GM21367 (cell line): ENCODE measurements at regions not wholly inside any gene's neighbourhood (a gene's known extent, or its start where the extent isn't known, plus 50 kb on each side); places are given as distances from the start of the nearest gene placed in this dataset.
"Not testable (repeated sequence)": the region's sequence is repeated elsewhere in the genome, so short reads cannot be mapped to it uniquely, and the experiment has no call there.

Source experiments
- ATAC-seq: cut with Tn5 transposase; IDR thresholded peaks from one replicate; pipeline ENCODE4 v1.9.1; 2021; ENCODE audit not compliant: unreplicated experiment

DNA sequence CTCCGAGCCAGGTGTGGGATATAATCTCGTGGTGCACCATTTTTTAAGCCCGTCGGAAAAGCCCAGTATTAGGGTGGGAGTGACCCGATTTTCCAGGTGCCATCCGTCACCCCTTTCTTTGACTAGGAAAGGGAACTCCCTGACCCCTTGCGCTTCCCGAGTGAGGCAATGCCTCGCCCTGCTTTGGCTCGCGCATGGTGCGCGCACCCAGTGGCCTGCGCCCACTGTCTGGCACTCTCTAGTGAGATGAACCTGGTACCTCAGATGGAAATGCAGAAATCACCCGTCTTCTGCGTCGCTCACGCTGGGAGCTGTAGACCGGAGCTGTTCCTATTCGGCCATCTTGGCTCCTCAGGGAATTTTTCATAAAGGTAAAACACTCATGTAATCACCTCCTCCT, 63.9 kb downstream of the RWDD3 start:
- not testable (repeated sequence) for ATAC-seq

DNA sequence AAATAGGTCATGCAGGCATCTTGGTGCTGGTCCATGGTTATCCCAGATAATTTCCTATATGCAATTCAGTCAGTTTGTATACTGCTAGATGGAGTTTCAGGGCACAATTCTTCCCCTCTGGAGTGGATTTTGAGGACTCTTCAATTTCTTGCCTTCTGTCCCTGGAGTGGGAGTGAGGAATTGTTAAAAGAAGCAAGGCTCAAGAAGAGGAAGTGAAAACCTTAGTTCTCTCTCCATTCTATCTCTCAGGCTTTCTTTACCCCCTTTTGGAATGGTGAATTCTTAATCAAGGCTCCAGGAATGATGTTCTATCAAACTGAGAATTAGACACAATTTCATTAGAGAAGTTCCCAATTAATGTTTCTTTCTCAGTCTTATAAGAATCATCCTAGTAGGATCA, 67.1 kb downstream of the RWDD3 start:
- no peak for ATAC-seq

DNA sequence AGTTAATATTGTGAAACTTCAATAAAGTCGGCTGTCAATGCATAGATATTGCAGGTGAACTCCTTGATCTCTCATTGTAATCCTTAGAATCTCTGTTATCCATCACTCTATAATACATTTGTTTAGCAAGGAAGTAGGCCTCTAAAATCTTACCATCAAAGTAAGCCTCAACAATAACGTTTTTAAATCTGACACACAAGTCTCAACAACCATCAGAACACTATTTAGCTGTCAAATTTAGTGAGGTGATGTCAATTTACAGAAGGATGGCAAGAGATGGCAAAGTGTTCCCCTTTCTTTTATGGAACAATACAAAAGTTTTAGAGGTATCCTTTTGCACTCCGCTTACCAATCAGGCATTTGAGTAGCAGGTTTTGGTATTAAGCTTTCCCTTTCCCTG, 67.6 kb downstream of the RWDD3 start:
- ATAC-seq, result no peak

DNA sequence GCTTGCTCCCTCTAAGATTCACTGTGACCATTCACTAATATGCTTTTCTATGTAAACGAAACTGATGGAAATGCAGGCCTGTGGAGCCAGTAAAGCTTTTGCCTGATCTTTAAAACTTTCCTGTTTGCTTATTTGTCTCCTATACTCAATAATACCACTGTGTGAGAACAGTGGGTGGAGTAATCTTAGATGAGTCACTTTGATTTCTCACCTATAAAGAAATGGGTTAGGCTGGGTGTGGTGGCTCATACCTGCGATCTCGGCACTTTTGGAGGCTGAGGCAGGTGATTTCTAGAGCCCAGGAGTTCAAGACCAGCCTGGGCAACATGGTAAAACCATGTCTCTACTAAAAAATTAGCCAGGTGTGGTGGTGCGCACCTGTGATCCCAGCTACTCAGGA, 70.8 kb downstream of the RWDD3 start:
- ATAC-seq, result no peak

DNA sequence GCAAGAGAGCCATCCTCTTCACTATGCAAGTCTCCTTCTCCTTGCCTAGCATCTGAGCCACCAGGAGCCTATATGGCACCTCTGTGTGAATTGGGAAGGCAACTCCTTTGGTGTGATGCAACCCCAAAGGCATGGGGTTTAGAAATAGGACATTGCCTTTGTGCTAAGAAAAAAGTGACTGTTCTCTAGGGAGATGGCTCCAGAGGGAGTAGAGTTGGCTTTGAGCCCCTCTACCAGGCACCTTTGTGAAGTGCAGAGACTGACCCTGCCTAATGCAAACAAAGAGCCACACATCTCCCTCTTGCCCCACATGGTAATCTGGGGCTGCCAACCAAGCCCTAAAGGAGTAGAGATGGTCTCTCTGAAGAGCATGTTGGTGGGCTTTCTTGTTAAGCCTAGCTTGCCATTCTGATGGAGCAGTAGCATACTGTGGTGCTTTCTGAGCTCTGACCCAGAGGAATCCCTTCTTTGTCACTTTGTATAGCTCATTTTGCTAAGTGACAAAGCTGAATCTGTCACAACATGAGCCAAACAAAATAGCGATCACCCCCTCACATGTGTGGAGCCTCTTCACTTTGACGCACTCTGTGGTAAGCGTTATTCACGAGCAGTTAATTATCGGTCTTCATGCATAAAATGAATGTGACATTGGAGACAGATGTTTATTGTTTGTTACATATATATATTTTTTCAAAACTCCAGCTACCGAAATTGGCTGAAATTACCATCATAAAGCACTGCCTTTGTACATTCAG, 74.4 kb downstream of the RWDD3 start:
- no peak for ATAC-seq

DNA sequence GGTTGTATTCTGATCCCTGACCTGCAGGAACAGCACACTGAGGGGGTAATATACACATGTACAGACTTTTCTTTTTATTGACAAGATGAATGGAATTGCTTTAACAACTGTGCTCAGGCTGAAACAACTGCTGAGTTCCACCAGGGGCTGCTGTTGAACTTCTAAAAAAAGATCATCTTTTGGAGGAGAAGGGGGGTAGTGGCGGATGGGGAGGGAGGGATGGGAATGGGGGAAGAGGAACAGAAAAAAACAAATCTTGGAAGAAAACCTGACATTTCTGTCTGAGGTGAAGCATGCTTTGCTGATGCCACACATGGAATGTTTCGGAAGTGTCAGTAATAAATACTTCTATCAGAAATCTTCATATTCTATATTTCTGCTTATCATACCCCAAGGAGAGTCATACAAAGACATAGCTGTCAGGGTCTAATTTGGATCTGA, 75.0 kb downstream of the RWDD3 start:
- ATAC-seq, result no peak

DNA sequence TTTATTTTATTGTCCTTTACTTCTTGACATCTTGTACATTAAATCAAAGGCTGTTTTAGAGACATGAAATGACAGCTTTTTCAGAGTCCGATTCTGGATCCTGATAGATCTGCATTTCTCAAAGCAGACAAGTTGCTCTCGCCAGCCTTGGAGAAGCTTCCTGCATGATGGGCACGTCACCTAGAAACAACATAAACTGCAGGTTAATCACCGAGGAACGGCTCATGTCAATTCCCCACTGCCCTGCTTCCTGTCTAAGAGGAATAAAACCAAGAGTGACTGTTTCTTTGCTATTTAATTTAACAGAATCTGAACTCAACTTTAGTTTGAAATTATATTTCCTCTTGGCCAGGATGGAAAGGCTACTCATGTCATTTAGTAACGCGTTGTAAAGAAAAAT, 77.0 kb downstream of the RWDD3 start:
- ATAC-seq, result no peak

DNA sequence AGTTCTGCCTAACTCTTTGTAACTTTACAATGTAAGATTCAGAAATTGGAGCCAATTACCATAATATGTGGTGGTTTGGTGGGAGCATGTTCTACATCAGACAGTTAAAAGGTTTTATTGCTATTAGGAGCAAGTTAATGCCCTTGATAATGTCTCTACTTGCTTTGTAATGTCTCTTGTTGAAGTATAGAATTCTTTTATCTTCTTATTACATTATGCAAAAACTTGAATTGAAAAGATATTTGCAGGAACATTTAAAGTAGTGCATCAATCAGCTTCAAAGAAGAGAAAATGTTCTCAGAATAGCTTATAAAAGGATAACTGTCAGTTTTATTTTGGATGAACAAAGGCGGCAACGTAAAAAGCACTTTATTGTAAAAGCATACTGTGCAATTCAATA, 77.8 kb downstream of the RWDD3 start:
- ATAC-seq, result no peak

DNA sequence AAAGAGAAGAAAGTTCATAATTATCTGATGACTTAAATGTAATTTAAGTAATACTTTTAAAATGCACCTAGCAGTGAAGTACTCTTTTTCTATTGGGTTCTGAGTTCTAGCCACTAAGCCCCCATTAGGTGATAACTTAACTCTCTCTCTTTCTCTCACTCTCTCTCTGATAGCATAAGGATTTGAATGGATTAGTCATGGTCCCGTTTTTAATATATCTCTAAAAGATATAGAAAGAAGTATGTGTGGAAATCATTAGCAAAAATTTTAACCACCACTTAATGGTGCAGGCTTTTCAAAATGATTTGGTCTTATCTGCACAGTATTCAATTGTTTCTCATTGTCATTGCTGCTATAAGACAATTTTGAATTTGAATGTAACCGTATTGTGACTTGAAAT, 78.2 kb downstream of the RWDD3 start:
- no peak for ATAC-seq

DNA sequence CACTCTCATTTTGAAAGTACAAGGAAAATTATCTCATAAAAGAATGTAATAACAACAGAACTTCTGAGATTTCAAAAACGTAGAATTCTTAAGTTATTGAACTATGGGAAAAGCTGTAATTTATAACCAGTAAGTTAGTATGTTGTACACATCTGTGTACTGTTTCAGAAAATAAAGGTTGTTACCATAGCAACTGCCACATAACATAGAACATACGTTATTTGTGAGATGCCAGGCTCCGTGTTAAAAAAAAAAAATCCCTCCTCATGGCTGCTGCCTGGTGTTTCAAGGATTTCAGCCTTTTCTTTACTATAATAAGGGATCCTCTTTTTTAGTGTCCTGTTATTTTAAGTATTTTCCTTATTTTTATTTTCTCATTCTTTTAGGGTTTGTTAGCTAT, 79.5 kb downstream of the RWDD3 start:
- no peak for ATAC-seq

DNA sequence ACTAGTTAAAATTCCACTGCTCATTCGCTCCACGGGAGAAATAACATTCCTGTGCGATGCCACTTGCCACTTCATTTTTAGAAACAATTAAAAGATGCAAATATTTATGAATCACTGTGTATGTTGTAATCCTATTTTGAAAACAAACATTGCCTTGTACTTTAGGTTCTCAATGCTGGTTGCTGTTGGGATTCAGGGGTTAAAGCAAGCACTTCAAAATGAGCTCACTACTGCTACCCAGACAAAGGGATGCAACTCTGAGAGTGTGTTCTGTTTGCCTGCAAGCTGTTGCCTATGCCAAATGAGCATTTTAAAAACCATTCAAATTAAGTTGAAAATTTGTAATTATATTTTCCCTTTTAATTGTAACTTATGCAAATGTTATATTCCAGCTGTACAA, 87.5 kb downstream of the RWDD3 start:
- no peak for ATAC-seq

DNA sequence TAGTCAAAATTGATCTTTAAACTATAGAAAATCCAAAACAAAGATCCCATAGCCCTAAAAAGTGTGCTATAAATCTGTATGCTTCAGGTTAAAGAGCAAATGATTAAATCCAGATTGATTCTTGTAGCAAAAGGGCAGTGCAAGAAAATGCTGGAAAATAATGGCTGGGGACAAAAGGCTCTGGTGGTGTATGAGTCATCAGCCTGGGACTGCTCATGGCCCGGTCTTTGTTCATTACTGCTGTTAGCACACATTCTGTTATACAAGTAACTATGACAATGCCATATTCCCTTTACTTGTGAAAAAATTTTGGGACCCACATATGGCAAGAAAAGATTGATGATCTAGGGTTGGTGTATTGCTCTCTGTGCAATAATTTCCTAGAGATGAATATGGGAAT, 89.1 kb downstream of the RWDD3 start:
- ATAC-seq, result no peak

DNA sequence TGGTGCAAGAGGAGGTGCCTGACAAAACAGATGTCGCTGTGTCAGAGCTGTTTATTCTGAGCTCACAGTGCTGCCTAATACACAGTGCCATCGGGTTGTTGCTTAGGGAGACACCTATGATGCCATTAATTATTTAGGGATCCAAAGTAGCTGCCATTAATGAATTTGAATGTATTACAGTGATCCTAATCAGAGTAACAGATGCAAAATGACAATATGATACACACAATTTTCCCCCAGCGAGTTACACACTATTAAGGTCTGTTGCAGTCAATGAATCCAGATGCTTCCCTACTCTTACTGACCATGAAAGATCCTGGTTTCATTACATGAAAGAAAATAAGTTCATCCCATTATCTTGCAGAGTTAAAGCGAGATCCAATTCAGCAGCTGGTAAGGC, 91.3 kb downstream of the RWDD3 start:
- no peak for ATAC-seq

DNA sequence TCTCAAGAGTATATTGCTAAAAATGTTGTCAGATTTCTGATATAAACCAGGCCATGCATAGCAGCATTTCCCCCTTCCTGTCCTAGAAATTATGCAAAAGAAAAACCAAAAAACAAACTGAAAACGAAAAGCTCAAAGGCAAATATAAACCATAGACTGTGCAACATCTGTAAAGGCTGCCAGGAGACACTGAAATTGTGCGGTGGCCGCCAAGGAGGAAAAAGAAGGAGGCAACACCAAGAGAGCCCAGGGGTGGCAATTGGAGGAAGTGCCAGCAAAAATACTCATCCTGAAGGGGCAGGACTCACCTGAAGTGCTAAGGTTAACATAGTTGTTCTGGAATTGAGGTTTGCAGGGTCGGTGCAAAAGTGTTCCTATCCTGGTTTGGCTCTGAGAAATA, 92.0 kb downstream of the RWDD3 start:
- no peak for ATAC-seq

DNA sequence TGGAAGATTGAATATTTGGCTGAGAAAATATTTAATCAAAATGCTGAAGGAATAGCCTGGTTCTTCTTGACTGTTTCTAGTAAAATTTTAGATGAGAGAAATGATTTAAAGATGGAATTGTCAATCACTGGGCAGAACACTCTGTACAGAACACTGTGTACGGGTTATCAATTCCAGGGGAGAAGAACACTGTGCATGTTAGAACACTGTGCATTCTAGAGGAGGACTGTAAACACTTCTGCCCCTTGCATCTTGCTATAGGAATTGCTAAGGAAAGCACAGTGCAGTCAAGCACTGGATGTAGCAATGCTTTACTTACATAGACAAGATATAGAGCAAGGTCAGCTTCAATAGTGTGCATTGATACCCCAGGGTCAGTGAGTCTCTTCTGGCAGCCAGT, 98.7 kb downstream of the RWDD3 start:
- no peak for ATAC-seq

DNA sequence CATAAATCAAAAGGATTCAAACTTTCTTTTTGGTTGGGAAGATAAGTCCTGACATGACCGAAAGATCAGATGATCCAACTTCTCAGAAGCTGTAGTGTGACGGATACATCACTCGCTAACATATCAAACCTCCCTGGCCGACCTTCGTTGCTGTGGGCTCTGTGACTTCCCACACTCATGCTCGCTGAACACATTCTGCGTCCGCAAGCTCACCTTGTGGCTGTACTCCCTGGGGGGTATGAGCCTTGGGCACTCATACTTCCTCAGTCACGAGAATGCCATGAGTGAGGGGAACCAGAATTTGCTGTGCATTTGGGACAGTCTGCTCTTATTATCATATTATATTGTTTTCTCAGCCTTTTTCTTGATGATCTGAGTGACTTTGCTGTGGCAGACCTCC, 105.4 kb downstream of the RWDD3 start:
- no peak for ATAC-seq

DNA sequence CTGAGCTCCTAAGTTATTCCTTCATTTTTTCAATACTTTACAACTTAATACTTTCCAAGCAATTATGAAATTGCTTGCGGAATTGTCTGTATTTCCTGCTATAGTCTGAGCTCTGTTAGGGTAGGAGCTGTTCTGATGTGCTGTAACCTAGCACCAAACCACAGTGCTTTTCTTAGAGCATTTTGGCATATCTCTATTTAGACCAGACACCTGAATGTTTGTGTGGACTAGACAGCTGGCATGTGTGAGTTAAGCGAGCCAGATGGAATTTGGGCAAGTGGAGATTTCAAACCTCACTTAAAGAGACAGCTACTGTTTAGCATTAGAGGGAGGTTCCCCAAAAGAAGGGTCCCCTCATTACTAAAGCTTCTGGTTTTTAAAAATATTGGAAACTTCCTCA, 106.1 kb downstream of the RWDD3 start:
- no peak for ATAC-seq

DNA sequence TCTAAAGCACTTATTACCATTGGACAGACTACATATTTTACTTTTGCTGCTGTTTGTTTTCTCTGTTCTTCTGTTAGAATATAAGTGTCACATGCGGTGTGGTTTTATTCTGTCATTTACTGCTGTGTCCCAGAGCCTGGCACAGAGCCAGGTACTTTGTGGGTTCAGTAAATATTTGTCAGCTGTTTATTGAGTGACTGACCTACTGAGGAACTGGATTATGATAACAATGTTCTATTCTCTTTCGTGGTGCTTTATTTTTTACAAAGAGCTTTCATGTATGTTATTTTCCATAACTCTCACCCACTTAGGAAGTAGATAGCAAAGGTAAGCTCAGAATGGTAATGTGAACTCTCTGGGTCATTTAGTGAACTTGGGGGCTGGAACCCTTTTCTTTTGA, 118.8 kb downstream of the RWDD3 start:
- no peak for ATAC-seq

DNA sequence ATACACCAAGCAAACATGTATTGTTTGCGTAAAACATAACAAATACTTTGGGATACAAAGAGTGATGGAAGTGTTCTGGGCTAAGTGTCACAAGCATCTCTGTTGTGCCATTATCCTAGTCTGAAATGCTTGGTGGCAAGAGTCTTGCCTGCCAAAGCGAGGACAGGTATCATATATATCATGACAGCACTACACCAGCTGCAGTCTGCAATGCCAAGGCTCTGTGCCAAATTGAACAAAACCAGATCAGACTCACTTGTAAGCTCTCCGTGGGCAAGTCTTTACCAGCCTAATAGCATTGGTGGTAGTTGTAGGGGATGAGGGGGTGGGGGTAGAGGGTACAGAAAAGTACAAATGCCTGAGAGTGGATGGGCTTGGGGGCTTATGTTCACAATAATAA, 119.2 kb downstream of the RWDD3 start:
- no peak for ATAC-seq

DNA sequence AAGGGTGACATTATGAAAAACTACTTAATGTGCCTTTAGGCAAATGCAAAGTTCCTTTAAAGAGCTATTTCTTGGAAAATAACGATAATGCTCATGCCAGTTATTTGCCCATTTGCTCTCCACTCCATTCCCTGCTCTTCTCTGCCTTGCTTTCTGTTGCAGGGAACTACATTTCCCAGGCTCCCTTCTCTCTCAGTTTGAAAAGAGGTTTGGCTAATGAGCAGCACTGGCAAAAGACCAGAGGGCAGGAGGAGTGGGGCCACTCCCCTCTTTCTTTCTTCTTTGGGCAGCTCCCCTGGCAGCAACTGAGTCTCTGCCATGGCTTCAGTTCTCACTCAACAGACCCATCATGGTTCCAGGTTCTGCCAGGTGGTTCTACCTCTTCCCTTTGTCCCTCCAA, 130.5 kb downstream of the RWDD3 start:
- ATAC-seq, result no peak

DNA sequence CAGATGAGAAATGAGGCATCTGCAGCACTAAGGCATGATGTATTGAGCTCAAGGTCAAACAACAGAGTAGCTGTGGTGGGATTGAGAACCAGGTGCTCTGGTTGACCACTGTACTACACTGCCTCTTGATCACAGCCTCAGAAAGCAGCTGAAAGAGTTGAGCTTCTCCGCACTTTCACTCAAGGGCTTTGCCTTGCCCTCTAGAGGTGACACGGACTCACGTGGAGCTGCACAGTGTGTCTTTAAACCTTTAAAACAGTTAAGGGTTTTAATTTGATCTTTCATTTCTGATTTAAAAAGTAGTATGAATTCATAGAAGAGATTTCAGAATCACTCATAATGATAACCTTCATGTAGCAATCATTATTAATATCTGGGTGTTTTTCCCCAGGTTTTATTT, 132.5 kb downstream of the RWDD3 start:
- no peak for ATAC-seq

DNA sequence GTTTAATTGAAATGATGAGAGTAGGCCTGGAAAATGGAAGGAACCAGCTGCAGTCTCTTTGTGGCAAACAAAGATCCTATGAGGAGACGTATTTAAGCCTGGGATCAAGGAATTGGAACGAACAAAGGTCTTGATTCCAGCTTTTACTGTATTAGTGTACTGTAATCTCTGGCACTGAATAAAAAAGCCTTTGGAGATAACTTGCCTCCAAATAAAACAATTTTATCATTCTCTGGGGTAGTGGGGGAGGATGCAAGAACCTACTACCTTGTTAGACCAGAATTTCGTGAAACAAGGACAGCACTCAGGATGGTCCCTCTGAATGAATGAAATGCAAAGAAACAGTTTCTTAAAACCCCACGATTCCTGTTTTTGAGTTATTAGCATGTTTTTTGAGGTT, 134.2 kb downstream of the RWDD3 start:
- ATAC-seq, result no peak

DNA sequence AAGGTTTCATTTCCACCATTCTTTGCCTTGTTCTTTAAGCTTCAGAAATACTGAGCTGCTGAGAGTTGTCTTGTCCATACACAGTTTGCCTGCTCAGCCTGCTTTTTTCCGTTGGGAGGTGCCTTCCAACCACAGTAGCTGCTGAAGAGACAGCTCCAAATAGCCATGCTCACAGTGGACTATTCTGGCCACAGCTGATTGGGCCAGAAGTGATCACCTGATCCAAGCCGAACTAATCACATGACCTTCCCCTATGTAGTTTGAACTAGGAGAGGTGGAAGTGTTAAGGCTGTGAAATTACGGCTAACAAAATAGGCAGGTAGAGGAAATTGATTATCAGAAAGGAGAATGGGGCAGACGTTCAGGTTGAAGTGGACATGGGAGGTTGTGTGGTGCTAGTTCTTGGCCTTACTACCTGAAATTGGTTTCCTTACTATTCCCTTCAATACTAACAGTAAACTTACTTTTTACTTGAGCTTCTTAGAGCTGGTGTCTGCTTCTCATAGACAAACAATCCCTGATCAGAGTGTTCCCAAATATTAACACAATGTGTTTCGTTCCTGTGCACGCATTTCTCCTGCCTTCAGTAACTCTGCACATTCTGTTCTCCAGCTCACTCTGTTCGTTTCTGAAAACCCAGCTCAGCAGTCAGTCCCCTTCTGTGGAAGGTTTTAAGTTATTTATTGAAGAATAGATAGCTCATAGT, 136.1 kb downstream of the RWDD3 start:
- no peak for ATAC-seq
